Adrenal gland (tissue), 5 donors: ENCODE measurements at regions not wholly inside any gene's neighbourhood (a gene's known extent, or its start where the extent isn't known, plus 50 kb on each side); places are given as distances from the start of the nearest gene placed in this dataset.

Experiments
- POLR2A ChIP-seq, 2 donors: fragments of 450-650 bp; IDR thresholded peaks; one replicate each; pipeline ENCODE4 v1.6.1; 2017; ENCODE audit warnings: antibody characterized with exemption in 2 of 2, mild to moderate bottlenecking in 2 of 2, moderate library complexity in 1 of 2
- TF ChIP-seq, protein P1 (sequence below), 6 experiments: fragments of 450-650 bp in 4 of 6; fragments of 200-600 bp in 2 of 6; sonication (generic) in 1 of 6; IDR thresholded peaks; 1 replicate in 5 of 6; 2 replicates in 1 of 6; pipeline versions ENCODE4 v1.5.1 to v1.8.0; 2016 to 2021; ENCODE audit warnings: antibody characterized with exemption in 6 of 6, mild to moderate bottlenecking in 2 of 6, moderate library complexity in 1 of 6
- donor health status: DM: no; HTN: no; CAD: no.

DNA sequence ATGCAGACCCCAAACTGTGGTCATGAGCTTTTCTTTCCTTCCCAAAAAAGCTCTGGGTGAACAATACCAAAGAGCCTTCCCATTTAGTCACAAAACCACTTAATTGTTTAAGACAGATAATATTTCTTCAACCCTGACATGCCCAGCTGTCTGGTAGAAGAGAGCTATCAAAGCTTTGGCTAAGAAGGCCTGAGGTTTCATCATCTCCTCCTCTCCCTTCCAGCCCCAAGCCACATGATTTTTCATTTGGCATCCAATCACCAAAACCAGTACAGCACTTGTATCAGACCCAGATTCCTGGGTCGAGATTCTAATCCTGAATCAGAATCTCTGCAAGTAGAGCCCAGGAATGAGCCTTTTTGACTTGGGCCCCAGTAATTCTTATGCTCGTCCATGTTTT lies 199.6 kb upstream of the TMEM260 start:
- no peak for TF ChIP-seq POLR2A (IDR thresholded peaks at IDR 0.05)
- TF ChIP-seq, protein P1, sequence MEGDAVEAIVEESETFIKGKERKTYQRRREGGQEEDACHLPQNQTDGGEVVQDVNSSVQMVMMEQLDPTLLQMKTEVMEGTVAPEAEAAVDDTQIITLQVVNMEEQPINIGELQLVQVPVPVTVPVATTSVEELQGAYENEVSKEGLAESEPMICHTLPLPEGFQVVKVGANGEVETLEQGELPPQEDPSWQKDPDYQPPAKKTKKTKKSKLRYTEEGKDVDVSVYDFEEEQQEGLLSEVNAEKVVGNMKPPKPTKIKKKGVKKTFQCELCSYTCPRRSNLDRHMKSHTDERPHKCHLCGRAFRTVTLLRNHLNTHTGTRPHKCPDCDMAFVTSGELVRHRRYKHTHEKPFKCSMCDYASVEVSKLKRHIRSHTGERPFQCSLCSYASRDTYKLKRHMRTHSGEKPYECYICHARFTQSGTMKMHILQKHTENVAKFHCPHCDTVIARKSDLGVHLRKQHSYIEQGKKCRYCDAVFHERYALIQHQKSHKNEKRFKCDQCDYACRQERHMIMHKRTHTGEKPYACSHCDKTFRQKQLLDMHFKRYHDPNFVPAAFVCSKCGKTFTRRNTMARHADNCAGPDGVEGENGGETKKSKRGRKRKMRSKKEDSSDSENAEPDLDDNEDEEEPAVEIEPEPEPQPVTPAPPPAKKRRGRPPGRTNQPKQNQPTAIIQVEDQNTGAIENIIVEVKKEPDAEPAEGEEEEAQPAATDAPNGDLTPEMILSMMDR (IDR thresholded peaks at IDR 0.05) = no peak
